ENCODE measurements at regions not wholly inside any gene's neighbourhood (a gene's known extent, or its start where the extent isn't known, plus 50 kb on each side); places are given as distances from the start of the nearest gene placed in this dataset.
"Not testable (repeated sequence)": the region's sequence is repeated elsewhere in the genome, so short reads cannot be mapped to it uniquely, and the experiment has no call there.

DNA sequence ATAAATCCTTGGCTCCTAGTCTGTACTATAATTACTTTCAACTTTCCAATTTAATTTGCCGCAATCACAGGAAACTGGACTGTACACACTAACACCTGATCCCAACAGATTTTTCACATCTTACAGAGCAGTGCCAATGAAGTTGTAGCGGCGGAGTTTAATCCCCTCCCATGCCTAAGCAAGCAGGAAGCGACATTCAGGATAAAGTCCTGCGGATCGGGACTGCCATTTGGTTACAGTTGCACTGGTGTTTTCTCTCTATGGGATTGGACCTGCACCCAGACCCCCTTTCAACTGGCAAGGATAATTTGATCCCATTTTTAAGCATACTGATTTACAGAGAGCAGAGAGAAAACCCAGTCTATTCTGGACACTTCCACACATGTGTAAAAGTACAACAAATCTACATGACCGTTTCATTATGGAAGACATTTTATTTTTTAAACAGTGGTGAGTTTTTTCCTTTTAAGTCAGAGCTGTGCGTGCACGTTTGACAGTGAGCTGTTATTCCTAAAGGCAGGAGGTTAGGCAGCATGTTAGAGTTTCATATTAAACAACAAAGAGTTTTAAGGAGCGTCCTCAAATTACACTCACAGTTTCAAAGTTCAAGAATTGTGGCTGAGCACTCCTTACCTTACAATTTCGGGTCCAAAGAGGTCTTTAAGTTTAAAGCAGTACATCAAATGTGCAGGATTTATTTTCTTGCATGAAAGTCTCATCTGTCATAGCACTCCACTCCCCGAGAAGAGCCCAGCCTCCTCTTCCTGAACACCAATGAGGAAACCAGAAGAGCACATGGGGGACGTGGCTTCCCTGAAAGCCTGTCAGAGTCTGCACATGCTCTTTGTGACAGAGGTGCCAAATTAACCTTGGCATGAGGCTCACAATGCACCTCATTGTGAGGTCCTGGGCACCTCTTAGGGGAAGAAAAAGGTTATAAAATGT lies 141.6 kb upstream of the RFC3 start:
- DNase-seq: no peak

- no peak for DNase-seq
Measured at GRCh38 chr13:33677215-33677614, 140.7 kb upstream of the RFC3 start.

GRCh38 chr13:33678084-33678483 lies 139.9 kb upstream of the RFC3 start:
- no peak for DNase-seq

DNA sequence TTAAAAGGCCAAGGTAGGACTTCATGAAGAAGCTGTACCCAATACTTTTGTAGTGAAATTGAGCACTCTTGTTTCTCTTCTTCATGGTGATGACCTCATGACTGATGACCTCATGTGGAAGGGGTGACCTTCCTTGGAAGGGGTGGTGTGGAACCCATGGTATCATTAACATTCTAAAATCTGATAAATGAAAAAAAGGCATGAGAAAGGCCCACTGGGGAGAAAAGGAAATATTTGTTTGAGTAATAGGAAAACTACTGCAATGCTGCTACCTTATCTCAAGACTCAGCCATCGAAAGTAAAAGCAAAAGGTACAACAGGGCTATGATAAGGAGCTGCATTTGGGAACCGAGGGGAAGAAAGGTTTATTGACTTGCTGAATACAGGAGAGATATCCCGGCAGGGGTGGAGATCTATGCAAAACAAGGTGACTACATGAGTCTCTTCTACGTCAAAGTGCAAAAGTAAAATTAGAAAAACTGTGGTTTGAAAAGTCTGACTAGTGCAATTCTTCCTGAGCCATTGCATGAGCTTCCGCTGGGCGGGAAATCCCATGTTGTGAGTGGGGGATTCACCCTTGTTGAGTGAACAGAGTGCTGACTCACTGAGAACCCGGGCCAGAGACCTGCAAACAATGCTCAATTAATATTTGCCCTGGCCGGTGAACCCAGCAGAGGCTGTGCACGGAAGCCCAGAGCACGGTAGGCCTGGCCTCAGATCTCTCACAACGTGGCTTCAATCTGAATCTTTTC lies 138.9 kb upstream of the RFC3 start:
- DNase-seq: no peak

DNA sequence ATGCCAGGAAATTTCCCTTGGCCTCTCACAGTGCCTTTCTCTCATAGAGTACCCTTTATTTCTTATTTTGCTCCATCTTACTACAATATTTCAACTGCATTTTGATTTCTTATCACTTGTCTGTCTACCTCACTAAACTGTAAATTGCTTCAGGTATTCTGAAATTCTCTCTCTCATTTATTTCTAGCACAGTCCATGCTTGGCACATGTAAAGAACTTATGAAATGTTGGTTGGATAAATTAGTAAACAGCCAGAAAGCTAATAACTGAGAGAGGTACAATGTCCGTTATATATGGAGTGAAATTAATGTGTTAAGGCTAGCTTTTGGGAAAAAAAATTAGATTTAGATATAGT lies 138.3 kb upstream of the RFC3 start:
- DNase-seq: no peak

GRCh38 chr13:33682020-33682564 lies 135.9 kb upstream of the RFC3 start:
- DNase-seq: no peak

- DNase-seq: not testable (repeated sequence)
Measured at GRCh38 chr13:33682646-33683045, 135.3 kb upstream of the RFC3 start.

GRCh38 chr13:33683376-33683775 lies 134.6 kb upstream of the RFC3 start:
- DNase-seq: no peak

GRCh38 chr13:33684874-33685273 lies 133.1 kb upstream of the RFC3 start:
- DNase-seq: no peak

GRCh38 chr13:33686772-33687480 lies 131.0 kb upstream of the RFC3 start:
- DNase-seq: no peak

DNA sequence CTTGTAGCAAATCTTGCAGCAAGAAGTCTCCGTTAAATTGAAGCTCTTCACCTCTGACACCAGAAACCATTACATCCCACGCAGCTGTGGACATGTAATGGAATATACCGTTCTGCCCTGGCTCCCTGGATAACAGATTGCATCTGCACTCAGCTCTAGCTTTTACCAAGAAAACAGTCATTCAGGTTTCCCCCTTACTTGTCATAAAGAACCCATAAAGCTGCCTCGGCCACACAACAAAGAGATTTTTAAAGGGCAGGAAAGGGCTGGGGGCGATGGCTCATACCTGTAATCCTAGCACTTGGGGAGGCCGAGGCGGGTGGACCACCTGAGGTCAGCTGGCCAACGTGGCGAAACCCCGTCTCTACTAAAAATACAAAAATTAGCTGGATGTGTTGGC lies 127.6 kb upstream of the RFC3 start:
- DNase-seq: no peak

GRCh38 chr13:33691980-33692379 lies 126.0 kb upstream of the RFC3 start:
- no peak for DNase-seq

- DNase-seq: no peak
Measured at GRCh38 chr13:33692531-33692930, 125.4 kb upstream of the RFC3 start.

DNA sequence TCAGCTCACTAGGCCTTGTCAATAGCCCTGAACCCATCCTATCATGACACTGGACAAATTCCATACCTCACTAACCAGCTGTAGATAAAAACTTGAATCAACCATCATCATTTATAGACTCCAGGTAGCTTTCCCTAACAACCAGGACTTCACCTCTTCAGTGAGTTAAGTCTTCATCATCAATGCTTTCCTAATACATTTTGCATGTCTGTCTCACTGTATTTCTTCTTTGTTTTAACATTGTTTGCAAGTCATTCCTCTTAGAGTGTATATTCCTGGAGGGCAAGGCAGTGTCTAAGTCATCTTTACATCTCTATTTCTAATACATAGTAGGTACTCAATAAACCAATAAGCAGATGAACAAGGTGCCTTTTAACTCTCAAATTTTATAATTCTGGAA lies 123.4 kb upstream of the RFC3 start:
- DNase-seq: no peak

GRCh38 chr13:33696530-33696929 lies 121.4 kb upstream of the RFC3 start:
- no peak for DNase-seq

DNA sequence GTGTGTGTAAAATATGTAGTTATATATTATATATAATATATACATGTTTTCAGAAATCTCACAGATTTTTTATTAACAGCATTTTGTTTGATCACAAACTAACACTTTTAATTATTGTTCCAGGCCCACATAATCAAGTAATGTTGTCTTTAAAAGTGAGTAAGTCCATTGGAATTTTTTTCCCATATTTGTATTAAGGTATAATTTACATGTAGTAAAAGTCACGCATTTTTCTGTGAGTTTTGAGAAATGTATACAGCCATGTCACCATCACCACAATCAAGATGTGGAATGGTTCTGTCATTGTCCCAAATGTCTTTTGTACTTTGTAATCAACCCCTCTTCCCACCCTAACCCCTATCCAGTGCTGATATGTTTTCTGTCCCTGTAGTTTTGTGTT lies 120.0 kb upstream of the RFC3 start:
- no peak for DNase-seq

- no peak for DNase-seq
Measured at GRCh38 chr13:33707449-33707848, 110.5 kb upstream of the RFC3 start.

- DNase-seq: no peak
Measured at GRCh38 chr13:33710924-33711323, 107.0 kb upstream of the RFC3 start.

GRCh38 chr13:33711436-33711835 lies 106.5 kb upstream of the RFC3 start:
- no peak for DNase-seq

DNA sequence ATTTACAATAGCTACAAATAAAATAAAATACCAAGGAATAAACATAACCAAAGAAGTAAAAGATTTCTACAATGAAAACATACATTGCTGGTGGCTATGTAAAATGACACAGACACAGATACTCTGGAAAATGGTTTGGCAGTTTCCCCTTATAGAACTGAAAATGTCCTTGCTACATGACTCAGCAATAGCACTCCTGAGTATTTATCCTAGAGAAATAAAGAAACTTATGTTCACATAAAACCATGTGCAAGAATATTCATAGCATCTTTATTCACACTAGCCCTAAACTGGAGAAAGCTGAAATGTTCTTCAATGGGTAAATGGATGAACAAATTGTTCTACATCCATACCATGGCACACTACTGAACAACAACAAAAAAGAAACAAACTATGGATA lies 100.2 kb upstream of the RFC3 start:
- DNase-seq: no peak

DNA sequence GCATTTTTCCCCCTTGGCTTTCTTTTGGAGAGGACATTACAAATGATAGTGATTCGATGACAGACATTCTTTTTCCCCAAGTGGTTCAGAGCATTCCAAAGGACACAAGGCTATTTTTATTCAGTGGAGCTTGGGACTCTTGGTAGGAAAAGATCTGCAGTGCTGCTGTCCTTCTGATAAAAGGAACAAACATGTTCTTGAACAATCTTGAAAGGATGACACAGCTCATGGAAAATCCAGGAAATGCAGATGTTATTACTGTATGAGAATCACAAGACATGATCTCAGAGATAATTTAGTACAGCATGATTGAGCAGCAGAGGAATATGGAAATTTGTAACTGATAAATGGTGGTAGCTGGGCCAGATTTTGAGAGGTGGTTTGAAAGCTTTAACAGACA lies 96.2 kb upstream of the RFC3 start:
- no peak for DNase-seq

DNA sequence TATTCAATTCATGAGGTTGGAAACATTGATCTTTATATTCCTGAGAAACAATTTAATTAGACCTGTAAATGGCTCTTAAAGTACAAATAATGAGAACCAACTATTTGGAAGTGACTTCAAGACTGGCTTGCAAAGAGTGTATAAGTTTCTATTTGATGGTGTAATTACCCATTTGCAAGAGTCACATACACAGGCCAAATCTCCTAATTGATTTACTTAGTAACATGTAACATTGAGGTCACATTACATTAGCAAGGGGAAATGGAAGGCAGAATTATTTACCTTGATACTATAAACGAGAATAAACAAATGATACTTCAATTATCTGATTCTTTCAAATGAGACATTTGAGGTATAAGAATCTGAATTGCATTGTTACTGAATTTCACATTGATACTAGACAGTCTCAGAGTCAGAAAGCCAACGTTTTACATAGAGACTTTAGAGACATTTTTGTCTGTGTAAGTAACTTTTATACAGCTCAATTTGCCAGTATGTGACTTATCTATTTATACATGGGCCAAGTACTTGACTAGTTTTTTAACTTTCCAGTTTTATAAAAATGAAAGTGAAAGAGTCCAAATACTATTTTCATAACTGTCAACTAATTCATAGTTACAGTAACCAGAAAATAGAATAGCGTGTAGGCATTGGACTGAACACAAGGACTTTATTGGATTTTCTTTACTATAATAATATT lies 95.6 kb upstream of the RFC3 start:
- no peak for DNase-seq

GRCh38 chr13:33723365-33723764 lies 94.6 kb upstream of the RFC3 start:
- DNase-seq: no peak

Measured in NCI-H187 treated with DMSO at 0.1 percent for 48 hours (cell line).